ENCODE measurements at regions not wholly inside any gene's neighbourhood (a gene's known extent, or its start where the extent isn't known, plus 50 kb on each side); places are given as distances from the start of the nearest gene placed in this dataset.

GRCh38 chr4:166279261-166279660, 406.2 kb downstream of the TLL1 start:
- no peak for TF ChIP-seq CTCF (IDR thresholded peaks at IDR 0.05; ENCODE audit: low read depth, low read length, missing control alignments)
- no peak for DNase-seq (ENCODE audit: extremely low read depth, low read depth)
- H3K4me3 ChIP-seq (replicated peaks; ENCODE audit: low read depth, low read length), result no peak overlapping the region

GRCh38 chr4:166280642-166281041, 407.6 kb downstream of the TLL1 start:
- no peak overlapping the region for H3K4me3 ChIP-seq (replicated peaks; ENCODE audit: low read depth, low read length)
- no peak for DNase-seq (ENCODE audit: extremely low read depth, low read depth)
- TF ChIP-seq CTCF (IDR thresholded peaks at IDR 0.05; ENCODE audit: low read depth, low read length, missing control alignments), result no peak

DNA sequence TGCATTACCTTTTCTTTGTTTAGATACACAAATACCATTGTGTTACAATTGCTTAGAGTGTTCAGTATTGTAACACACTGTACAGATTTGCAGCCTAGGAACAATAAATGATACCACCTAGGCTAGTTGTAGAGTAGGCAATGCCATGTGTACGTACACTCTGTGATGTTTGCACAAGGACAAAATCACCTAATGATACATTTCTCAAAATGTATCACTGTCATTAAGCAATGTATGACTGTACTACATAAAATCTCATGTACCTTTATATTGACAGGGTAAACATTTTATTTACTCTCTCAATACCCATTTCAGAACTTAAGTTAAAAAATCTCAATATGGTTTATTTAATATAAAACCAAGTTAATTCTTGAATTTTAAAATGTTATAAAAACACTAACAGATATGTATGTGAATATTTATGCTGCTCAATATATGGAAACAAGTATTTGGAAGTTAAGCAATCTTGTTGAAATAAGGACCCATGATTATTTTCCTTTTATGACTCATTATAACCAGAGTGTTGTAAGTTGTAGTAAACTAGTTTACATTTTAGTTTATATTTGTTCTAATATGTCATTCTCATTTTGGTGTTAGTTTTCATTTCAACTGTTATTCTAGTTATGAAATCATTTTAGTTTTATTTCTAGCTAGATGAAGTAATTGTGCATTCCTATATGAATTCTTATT, 409.2 kb downstream of the TLL1 start:
- H3K4me3 ChIP-seq (replicated peaks; ENCODE audit: low read depth, low read length), result no peak overlapping the region
- TF ChIP-seq CTCF (IDR thresholded peaks at IDR 0.05; ENCODE audit: low read depth, low read length, missing control alignments), result no peak
- DNase-seq (ENCODE audit: extremely low read depth, low read depth), result no peak

GRCh38 chr4:166284221-166284620, 411.2 kb downstream of the TLL1 start:
- H3K4me3 ChIP-seq (replicated peaks; ENCODE audit: low read depth, low read length), result no peak overlapping the region
- DNase-seq (ENCODE audit: extremely low read depth, low read depth), result no peak
- no peak for TF ChIP-seq CTCF (IDR thresholded peaks at IDR 0.05; ENCODE audit: low read depth, low read length, missing control alignments)

DNA sequence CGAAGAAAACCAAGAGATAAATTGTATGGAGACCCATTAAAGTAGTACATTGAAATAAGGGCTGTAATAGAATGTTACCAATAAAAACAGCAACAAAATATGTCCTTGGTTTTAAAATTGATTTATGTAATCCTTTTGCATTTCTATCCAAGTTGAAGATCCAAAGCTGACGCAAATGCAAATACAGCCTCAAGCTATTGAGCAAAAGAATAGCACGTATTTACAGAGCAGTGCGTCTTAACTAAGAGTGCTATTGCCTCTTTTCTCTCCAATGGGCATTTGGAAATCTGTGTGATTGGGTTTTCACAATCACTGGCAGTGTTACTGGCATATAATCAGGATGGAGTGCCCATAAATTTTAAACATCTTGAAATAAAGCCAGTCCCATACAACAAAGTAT, 417.4 kb downstream of the TLL1 start:
- no peak overlapping the region for H3K4me3 ChIP-seq (replicated peaks; ENCODE audit: low read depth, low read length)
- TF ChIP-seq CTCF (IDR thresholded peaks at IDR 0.05; ENCODE audit: low read depth, low read length, missing control alignments), result no peak
- no peak for DNase-seq (ENCODE audit: extremely low read depth, low read depth)

DNA sequence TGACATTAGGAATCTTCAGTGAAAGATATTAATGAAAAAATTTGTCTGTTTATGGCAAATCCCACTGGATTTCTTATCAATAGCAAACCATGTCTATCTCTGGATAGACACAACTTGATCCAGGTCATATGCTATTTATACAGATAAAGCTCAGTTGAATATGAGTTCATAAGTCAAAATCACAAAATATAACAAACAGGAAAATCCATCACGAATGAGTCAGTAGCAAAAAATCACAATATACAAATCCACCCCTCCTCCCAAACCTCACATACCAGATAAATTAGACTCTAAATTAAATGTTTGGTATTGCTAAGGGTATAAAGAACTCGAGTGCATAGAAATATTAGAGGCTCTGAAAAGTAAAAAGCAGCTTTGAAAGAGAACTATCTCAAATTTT, 420.5 kb downstream of the TLL1 start:
- H3K4me3 ChIP-seq (replicated peaks; ENCODE audit: low read depth, low read length), result no peak overlapping the region
- TF ChIP-seq CTCF (IDR thresholded peaks at IDR 0.05; ENCODE audit: low read depth, low read length, missing control alignments), result no peak
- DNase-seq (ENCODE audit: extremely low read depth, low read depth), result no peak

DNA sequence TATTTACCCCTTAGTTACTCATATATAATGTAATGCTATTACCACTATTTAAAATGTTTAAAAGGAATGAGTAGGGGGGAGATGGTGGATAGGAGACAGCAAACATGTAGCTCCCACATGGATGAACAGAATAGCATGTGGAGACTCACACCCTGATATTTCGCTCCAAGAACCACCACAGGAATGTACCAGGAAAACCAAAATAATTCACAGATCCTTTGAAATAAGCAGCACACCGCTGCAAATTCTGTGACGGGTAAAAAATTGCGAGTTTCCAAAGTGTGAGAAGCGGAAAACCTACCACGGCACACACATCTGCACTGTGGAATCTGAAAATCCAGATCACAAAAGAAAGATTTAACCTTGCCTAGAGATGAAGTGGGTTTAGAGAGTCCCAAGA, 428.2 kb downstream of the TLL1 start:
- DNase-seq (ENCODE audit: extremely low read depth, low read depth), result no peak
- no peak overlapping the region for H3K4me3 ChIP-seq (replicated peaks; ENCODE audit: low read depth, low read length)
- TF ChIP-seq CTCF (IDR thresholded peaks at IDR 0.05; ENCODE audit: low read depth, low read length, missing control alignments), result no peak

Data from HFF-Myc (cell line).